ENCODE measurements at regions not wholly inside any gene's neighbourhood (a gene's known extent, or its start where the extent isn't known, plus 50 kb on each side); places are given as distances from the start of the nearest gene placed in this dataset.

DNA sequence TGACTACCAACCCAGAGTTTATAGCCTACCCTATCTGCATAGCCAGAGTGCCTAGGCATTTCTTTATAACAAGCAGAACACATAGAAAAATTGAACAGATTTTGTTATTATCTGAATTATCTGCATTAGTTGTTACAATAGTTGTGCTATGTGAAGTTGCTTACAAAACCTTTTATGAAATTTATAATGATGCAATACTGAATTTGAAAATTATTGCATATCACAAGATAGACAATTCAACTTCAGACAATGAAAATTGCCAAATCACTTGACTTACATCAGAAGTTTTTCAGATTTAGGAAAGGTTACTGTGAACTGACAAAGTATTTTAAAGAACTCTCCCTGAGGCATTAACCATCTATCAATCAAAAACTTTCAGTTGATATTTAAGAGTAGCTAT, 437.9 kb upstream of the PIK3C3 start:
- Histone ChIP-seq H3K14ac (ENCODE audit: low read length) (no peak overlapping the region), H2BK12ac (ENCODE audit: low read length) (no peak overlapping the region), H2AFZ (ENCODE audit: low read length) (no peak overlapping the region), H3K4me2 (ENCODE audit: insufficient read depth, low read length, poor library complexity, severe bottlenecking) (no peak overlapping the region), H4K8ac (ENCODE audit: low read depth, low read length) (no peak overlapping the region), H2BK5ac (ENCODE audit: low read length) (no peak overlapping the region), H3K4me3 (ENCODE audit: low read length in 2 of 2) (no peak overlapping the region), H3K79me1 (ENCODE audit: low read depth, low read length) (no peaks in the 10 kb centered on the region), H3K27me3 (ENCODE audit: control insufficient read depth in 3 of 3, insufficient read depth in 3 of 3, low read depth in 1 of 3, low read length in 3 of 3) (no peaks in the 10 kb centered on the region), H3K18ac (ENCODE audit: low read length) (no peak overlapping the region), H3K9me3 (replicated peaks in 1 of 2; ENCODE audit: control insufficient read depth in 2 of 2, insufficient read depth in 1 of 2, low read depth in 1 of 2, low read length in 2 of 2) (no peaks in the 10 kb centered on the region), H2BK120ac (ENCODE audit: low read depth, low read length) (no peak overlapping the region), H3K23ac (ENCODE audit: low read depth, low read length, poor library complexity) (no peak overlapping the region), H2AK5ac (ENCODE audit: low read depth, low read length) (no peak overlapping the region), H2BK15ac (ENCODE audit: low read length) (no peak overlapping the region), H3K36me3 (replicated peaks in 1 of 2; ENCODE audit: control insufficient read depth in 2 of 2, insufficient read depth in 2 of 2, low read length in 2 of 2) (peaks cover 0 to 6% of the 10 kb centered on the region in 2 donors), H3K9ac (ENCODE audit: low read depth, low read length, poor library complexity) (no peak overlapping the region), H4K91ac (ENCODE audit: low read depth, low read length, poor library complexity) (no peak overlapping the region), H3K4ac (ENCODE audit: low read length) (no peak overlapping the region), H3K4me1 (ENCODE audit: control insufficient read depth in 2 of 2, insufficient read depth in 1 of 2, low read depth in 1 of 2, low read length in 2 of 2) (no peaks in the 10 kb centered on the region), H3K27ac (replicated peaks; ENCODE audit: low read length) (no peak overlapping the region)
- no peak for DNase-seq (ENCODE audit: low spot score)

DNA sequence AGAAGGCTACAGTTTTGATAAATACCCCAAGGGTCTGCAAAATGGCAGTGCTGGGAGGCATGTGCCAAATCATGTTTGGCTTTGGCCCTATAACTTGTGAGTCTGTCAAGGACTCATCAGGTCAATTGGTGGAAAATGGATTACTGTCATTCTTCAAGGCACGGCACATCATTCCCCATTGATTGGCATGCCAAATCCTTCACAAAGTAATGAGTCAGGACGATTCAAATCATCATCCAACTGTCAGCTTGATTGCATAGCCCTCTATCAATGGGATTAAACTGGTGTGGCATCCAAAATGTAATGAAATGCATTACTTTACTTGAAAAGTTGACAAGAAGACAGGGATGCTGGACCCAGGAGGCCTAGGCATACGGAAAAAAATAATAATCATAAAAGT, 441.6 kb upstream of the PIK3C3 start:
- Histone ChIP-seq H3K27me3 (ENCODE audit: control insufficient read depth in 3 of 3, insufficient read depth in 3 of 3, low read depth in 1 of 3, low read length in 3 of 3) (no peaks in the 10 kb centered on the region), H2BK5ac (ENCODE audit: low read length) (no peak overlapping the region), H3K4me3 (ENCODE audit: low read length in 2 of 2) (no peak overlapping the region), H3K79me1 (ENCODE audit: low read depth, low read length) (no peaks in the 10 kb centered on the region), H4K8ac (ENCODE audit: low read depth, low read length) (no peak overlapping the region), H3K4ac (ENCODE audit: low read length) (no peak overlapping the region), H2BK15ac (ENCODE audit: low read length) (no peak overlapping the region), H2BK12ac (ENCODE audit: low read length) (no peak overlapping the region), H3K4me1 (ENCODE audit: control insufficient read depth in 2 of 2, insufficient read depth in 1 of 2, low read depth in 1 of 2, low read length in 2 of 2) (no peaks in the 10 kb centered on the region), H3K18ac (ENCODE audit: low read length) (no peak overlapping the region), H3K23ac (ENCODE audit: low read depth, low read length, poor library complexity) (no peak overlapping the region), H2BK120ac (ENCODE audit: low read depth, low read length) (no peak overlapping the region), H3K9ac (ENCODE audit: low read depth, low read length, poor library complexity) (no peak overlapping the region), H3K14ac (ENCODE audit: low read length) (no peak overlapping the region), H3K4me2 (ENCODE audit: insufficient read depth, low read length, poor library complexity, severe bottlenecking) (no peak overlapping the region), H4K91ac (ENCODE audit: low read depth, low read length, poor library complexity) (no peak overlapping the region), H3K36me3 (replicated peaks in 1 of 2; ENCODE audit: control insufficient read depth in 2 of 2, insufficient read depth in 2 of 2, low read length in 2 of 2) (peaks cover 0 to 6% of the 10 kb centered on the region in 2 donors), H2AK5ac (ENCODE audit: low read depth, low read length) (no peak overlapping the region), H3K9me3 (replicated peaks in 1 of 2; ENCODE audit: control insufficient read depth in 2 of 2, insufficient read depth in 1 of 2, low read depth in 1 of 2, low read length in 2 of 2) (no peaks in the 10 kb centered on the region), H3K27ac (replicated peaks; ENCODE audit: low read length) (no peak overlapping the region), H2AFZ (ENCODE audit: low read length) (no peak overlapping the region)
- no peak for DNase-seq (ENCODE audit: low spot score)
- WGBS, 2 donors (ENCODE audit: extremely low coverage in 2 of 2, insufficient read length in 2 of 2, insufficient replicate concordance in 1 of 2) = no CpG with 5 or more reads among the region's 3 CpGs

DNA sequence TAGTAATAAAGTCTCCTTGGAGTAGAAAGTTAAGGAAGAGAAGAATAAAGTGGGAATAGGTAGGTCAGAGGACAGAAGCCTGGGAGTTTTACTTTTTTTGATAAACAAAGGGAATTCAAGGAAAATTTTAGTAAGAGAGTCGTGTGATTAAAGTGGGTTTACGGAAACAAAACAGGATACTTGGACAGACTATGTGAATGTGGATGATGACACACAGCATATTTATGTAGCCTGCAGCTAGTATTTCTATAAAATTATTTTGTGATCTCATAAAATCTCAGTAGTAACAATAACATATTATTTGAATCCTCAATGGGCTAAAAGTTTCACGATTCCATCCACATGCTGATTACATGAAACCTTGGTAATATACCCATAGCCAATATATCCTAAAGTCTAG, 450.7 kb upstream of the PIK3C3 start:
- H3K36me3 ChIP-seq (replicated peaks in 1 of 2; ENCODE audit: control insufficient read depth in 2 of 2, insufficient read depth in 2 of 2, low read length in 2 of 2) = no peaks in the 10 kb centered on the region
- no peak overlapping the region for H4K8ac ChIP-seq (ENCODE audit: low read depth, low read length)
- no peak overlapping the region for H2BK15ac ChIP-seq (ENCODE audit: low read length)
- H3K14ac ChIP-seq (ENCODE audit: low read length) = no peak overlapping the region
- no peak overlapping the region for H2BK5ac ChIP-seq (ENCODE audit: low read length)
- H3K4me1 ChIP-seq (ENCODE audit: control insufficient read depth in 2 of 2, insufficient read depth in 1 of 2, low read depth in 1 of 2, low read length in 2 of 2) = peaks cover 0 to 2% of the 10 kb centered on the region in 2 donors
- H2BK120ac ChIP-seq (ENCODE audit: low read depth, low read length) = no peak overlapping the region
- no peak overlapping the region for H3K27ac ChIP-seq (replicated peaks; ENCODE audit: low read length)
- no peaks in the 10 kb centered on the region for H3K27me3 ChIP-seq (ENCODE audit: control insufficient read depth in 3 of 3, insufficient read depth in 3 of 3, low read depth in 1 of 3, low read length in 3 of 3)
- no peak overlapping the region for H4K91ac ChIP-seq (ENCODE audit: low read depth, low read length, poor library complexity)
- no peak overlapping the region for H3K4ac ChIP-seq (ENCODE audit: low read length)
- no peak overlapping the region for H3K9ac ChIP-seq (ENCODE audit: low read depth, low read length, poor library complexity)
- no peak overlapping the region for H2AFZ ChIP-seq (ENCODE audit: low read length)
- 100% methylated on average over 2 of the region's 3 CpGs; no CpG with 5 or more reads in 1 of the 2 donors for WGBS, 2 donors (ENCODE audit: extremely low coverage in 2 of 2, insufficient read length in 2 of 2, insufficient replicate concordance in 1 of 2)
- no peaks in the 10 kb centered on the region for H3K9me3 ChIP-seq (replicated peaks in 1 of 2; ENCODE audit: control insufficient read depth in 2 of 2, insufficient read depth in 1 of 2, low read depth in 1 of 2, low read length in 2 of 2)
- no peak overlapping the region for H2BK12ac ChIP-seq (ENCODE audit: low read length)
- H2AK5ac ChIP-seq (ENCODE audit: low read depth, low read length) = no peak overlapping the region
- DNase-seq (ENCODE audit: low spot score) = no peak
- no peak overlapping the region for H3K4me2 ChIP-seq (ENCODE audit: insufficient read depth, low read length, poor library complexity, severe bottlenecking)
- no peaks in the 10 kb centered on the region for H3K79me1 ChIP-seq (ENCODE audit: low read depth, low read length)
- no peak overlapping the region for H3K4me3 ChIP-seq (ENCODE audit: low read length in 2 of 2)
- H3K18ac ChIP-seq (ENCODE audit: low read length) = no peak overlapping the region
- no peak overlapping the region for H3K23ac ChIP-seq (ENCODE audit: low read depth, low read length, poor library complexity)

DNA sequence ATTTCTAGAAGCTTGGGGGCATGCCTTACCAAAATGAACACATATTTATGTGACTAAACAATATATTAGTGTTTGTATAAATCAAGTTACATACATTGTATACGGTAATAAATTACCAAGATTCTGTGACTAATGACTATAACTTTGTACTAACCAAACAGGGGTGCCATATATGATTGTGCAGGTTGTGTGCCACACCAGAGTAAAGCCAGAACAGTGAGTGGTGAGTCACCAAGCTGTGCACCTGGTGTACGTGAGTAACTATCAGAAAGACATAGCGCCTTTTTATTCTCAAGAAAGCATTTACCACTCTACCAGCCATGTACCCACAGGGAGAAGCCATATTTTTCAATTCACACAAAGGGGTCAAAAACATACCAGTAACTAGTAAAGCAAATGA, 453.2 kb upstream of the PIK3C3 start:
- Histone ChIP-seq H3K4me1 (ENCODE audit: control insufficient read depth in 2 of 2, insufficient read depth in 1 of 2, low read depth in 1 of 2, low read length in 2 of 2) (peaks cover 0 to 2% of the 10 kb centered on the region in 2 donors), H2BK15ac (ENCODE audit: low read length) (no peak overlapping the region), H3K36me3 (replicated peaks in 1 of 2; ENCODE audit: control insufficient read depth in 2 of 2, insufficient read depth in 2 of 2, low read length in 2 of 2) (no peaks in the 10 kb centered on the region), H2BK5ac (ENCODE audit: low read length) (no peak overlapping the region), H4K91ac (ENCODE audit: low read depth, low read length, poor library complexity) (no peak overlapping the region), H2BK12ac (ENCODE audit: low read length) (no peak overlapping the region), H3K9me3 (replicated peaks in 1 of 2; ENCODE audit: control insufficient read depth in 2 of 2, insufficient read depth in 1 of 2, low read depth in 1 of 2, low read length in 2 of 2) (no peaks in the 10 kb centered on the region), H4K8ac (ENCODE audit: low read depth, low read length) (no peak overlapping the region), H2AK5ac (ENCODE audit: low read depth, low read length) (no peak overlapping the region), H3K79me1 (ENCODE audit: low read depth, low read length) (no peaks in the 10 kb centered on the region), H3K9ac (ENCODE audit: low read depth, low read length, poor library complexity) (no peak overlapping the region), H3K4me3 (ENCODE audit: low read length in 2 of 2) (no peak overlapping the region), H3K4me2 (ENCODE audit: insufficient read depth, low read length, poor library complexity, severe bottlenecking) (no peak overlapping the region), H3K18ac (ENCODE audit: low read length) (no peak overlapping the region), H2AFZ (ENCODE audit: low read length) (no peak overlapping the region), H2BK120ac (ENCODE audit: low read depth, low read length) (no peak overlapping the region), H3K4ac (ENCODE audit: low read length) (no peak overlapping the region), H3K14ac (ENCODE audit: low read length) (no peak overlapping the region), H3K23ac (ENCODE audit: low read depth, low read length, poor library complexity) (no peak overlapping the region), H3K27me3 (ENCODE audit: control insufficient read depth in 3 of 3, insufficient read depth in 3 of 3, low read depth in 1 of 3, low read length in 3 of 3) (no peaks in the 10 kb centered on the region), H3K27ac (replicated peaks; ENCODE audit: low read length) (no peak overlapping the region)
- DNase-seq (ENCODE audit: low spot score) = no peak
- WGBS, 2 donors (ENCODE audit: extremely low coverage in 2 of 2, insufficient read length in 2 of 2, insufficient replicate concordance in 1 of 2) = no CpG with 5 or more reads among the region's 3 CpGs

Data from neuronal stem cell (in vitro differentiated cells).